A673 (cell line): ENCODE measurements at regions not wholly inside any gene's neighbourhood (a gene's known extent, or its start where the extent isn't known, plus 50 kb on each side); places are given as distances from the start of the nearest gene placed in this dataset.

ENCODE experiments used
- CTCF ChIP-seq: fragments of 300-800, 200-600 bp; sonication (generic); conservative IDR thresholded peaks from 2 replicates; pipeline ENCODE4 v1.5.1; 2017; ENCODE audit warnings: low read depth, mild to moderate bottlenecking, antibody characterized with exemption, low read length, moderate library complexity, mixed read lengths
- EZH2 ChIP-seq: fragments of 200-600 bp; sonication (generic); IDR thresholded peaks from 2 replicates; pipeline ENCODE4 v1.6.1; 2017; ENCODE audit warnings: borderline replicate concordance, low read depth, mild to moderate bottlenecking, mixed read lengths, antibody characterized with exemption, low read length; ENCODE audit not compliant: poor library complexity, severe bottlenecking

DNA sequence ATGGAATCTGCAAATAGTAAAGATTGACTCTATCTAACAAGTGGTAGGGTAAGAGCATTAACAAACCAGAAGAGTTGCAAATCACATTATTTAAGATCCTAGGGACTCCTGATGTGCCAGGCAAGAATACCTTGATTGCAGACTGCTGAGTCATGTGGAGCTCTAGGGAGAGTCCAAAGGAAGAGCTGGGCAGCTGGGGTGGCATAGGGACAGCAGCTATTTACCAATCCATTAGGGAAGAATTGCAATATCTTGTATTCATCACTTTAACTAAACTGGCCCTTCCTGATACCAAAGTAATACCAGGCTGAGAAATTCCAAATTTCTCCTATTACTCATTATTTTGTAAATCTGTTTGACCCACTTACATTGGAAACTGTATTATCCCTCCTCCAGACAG, 52.2 kb upstream of the ACP3 start:
- no peak for TF ChIP-seq CTCF
- no peak for TF ChIP-seq EZH2
